Ectodermal cell (in vitro differentiated cells): ENCODE measurements at regions not wholly inside any gene's neighbourhood (a gene's known extent, or its start where the extent isn't known, plus 50 kb on each side); places are given as distances from the start of the nearest gene placed in this dataset.
"Not testable (repeated sequence)": the region's sequence is repeated elsewhere in the genome, so short reads cannot be mapped to it uniquely, and the experiment has no call there.

Source experiments
- H3K27ac ChIP-seq: 2 replicates; pipeline ENCODE4 v1.7.0; 2013; ENCODE audit warnings: mild to moderate bottlenecking, low read depth, low read length; ENCODE audit not compliant: insufficient read depth, poor library complexity, severe bottlenecking
- H3K27me3 ChIP-seq: 2 replicates; pipeline ENCODE4 v1.7.0; 2013; ENCODE audit warnings: mild to moderate bottlenecking, low read length; ENCODE audit not compliant: insufficient read depth, control insufficient read depth, poor library complexity, severe bottlenecking
- H3K36me3 ChIP-seq: one replicate; pipeline ENCODE4 v1.7.0; 2013; ENCODE audit warnings: low read length; ENCODE audit not compliant: control insufficient read depth, insufficient read depth
- H3K4me1 ChIP-seq: one replicate; pipeline ENCODE4 v1.7.0; 2013; ENCODE audit warnings: low read length; ENCODE audit not compliant: control insufficient read depth, insufficient read depth
- H3K4me3 ChIP-seq: 2 replicates; pipeline ENCODE4 v1.7.0; 2013; ENCODE audit warnings: low read depth, low read length, control low read depth; ENCODE audit not compliant: insufficient read depth
- H3K9me3 ChIP-seq: 2 replicates; pipeline ENCODE4 v1.7.0; 2013; ENCODE audit warnings: mild to moderate bottlenecking, low read length, moderate library complexity; ENCODE audit not compliant: control insufficient read depth
- WGBS, 2 experiments: methylation state at CpG; one replicate each; pipeline ENCODE4 v1.1.7; 2013; ENCODE audit warnings: missing lambda C conversion rate in 2 of 2; 5-methylcytosine and 5-hydroxymethylcytosine counted together

DNA sequence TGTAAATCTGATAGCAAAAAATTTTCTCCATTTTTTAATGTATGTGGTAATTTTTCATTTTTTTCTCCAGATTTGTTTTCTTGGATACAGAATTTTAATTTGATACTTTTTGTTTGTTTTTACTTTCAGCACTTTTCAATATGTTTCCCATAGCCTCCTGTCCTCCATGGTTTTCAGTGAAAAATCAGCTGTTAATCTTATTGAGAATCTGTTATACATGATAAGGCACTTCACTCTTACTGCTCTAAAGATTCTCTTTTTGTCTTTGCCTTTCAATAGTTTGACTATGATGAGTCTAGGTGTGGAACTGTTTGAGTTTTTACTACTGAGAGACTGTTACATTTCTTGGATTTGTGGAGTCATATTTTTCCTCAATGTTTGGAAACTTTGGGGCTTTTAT is 455.7 kb upstream of the NUDT12 start:
- Histone ChIP-seq H3K27me3 (no peaks in the 10 kb centered on the region), H3K4me1 (no peaks in the 10 kb centered on the region), H3K9me3 (no peaks in the 10 kb centered on the region), H3K27ac (no peak overlapping the region), H3K36me3 (no peaks in the 10 kb centered on the region), H3K4me3 (no peak overlapping the region)

DNA sequence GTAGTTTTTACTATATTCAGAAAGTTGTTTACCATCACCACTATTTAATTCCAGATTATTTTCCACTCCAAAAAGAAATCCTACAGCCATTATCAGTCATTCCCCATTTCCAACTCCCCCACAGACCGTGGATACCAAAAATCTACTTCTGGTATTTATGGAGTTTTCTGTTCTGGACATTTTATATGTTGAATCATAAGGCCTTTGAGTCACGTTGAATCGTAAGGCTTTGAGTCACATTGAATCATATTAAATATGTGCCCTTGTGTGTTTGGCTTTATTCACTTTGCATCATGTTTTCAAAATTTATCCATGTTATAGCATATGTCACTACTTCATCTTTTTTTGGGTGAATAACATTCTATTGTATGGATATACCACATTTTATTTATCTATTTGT is 454.1 kb upstream of the NUDT12 start:
- Histone ChIP-seq H3K27me3 (no peaks in the 10 kb centered on the region), H3K4me3 (no peak overlapping the region), H3K27ac (no peak overlapping the region), H3K9me3 (no peaks in the 10 kb centered on the region), H3K36me3 (no peaks in the 10 kb centered on the region), H3K4me1 (no peaks in the 10 kb centered on the region)
- 94% methylated on average over 3 of the region's 3 CpGs; no CpG with 5 or more reads in 1 of the 2 experiments for WGBS, 2 experiments

- WGBS, 2 experiments: 86 to 90% methylated on average over 2 of the region's 2 CpGs
- Histone ChIP-seq H3K27ac (no peak overlapping the region), H3K36me3 (no peaks in the 10 kb centered on the region), H3K9me3 (no peaks in the 10 kb centered on the region), H3K27me3 (no peaks in the 10 kb centered on the region), H3K4me3 (no peak overlapping the region), H3K4me1 (no peaks in the 10 kb centered on the region)
Observed at GRCh38 chr5:104015765-104016164, 453.2 kb upstream of the NUDT12 start.

DNA sequence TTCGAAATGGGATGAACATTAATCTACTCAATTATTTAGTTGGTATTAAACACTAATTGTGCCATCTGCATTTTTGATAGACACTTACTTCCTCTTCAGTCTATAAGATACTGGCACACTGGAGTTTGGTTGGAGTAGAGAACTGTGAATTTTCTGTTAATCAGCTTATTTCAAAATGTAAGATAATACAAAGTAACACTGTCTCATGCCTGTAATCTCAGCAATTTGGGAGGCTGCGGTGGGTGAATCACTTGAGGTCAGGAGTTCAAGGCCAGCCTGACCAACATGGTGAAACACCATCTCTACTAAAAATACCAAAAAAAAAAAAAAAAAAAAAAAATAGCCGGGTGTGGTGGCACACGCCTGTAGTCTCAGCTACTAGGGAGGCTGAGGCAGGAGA is 440.2 kb upstream of the NUDT12 start:
- not testable (repeated sequence) for H3K4me1 ChIP-seq, H3K4me3 ChIP-seq, H3K27me3 ChIP-seq, H3K27ac ChIP-seq, H3K9me3 ChIP-seq, H3K36me3 ChIP-seq
- WGBS, 2 experiments: 92% methylated on average over 1 to 3 of the region's 4 CpGs

GRCh38 chr5:104001136-104001535 is 438.5 kb upstream of the NUDT12 start:
- Histone ChIP-seq H3K9me3 (no peaks in the 10 kb centered on the region), H3K36me3 (no peaks in the 10 kb centered on the region), H3K27me3 (no peaks in the 10 kb centered on the region), H3K4me3 (no peak overlapping the region), H3K27ac (no peak overlapping the region), H3K4me1 (no peaks in the 10 kb centered on the region)
- WGBS, 2 experiments: 91 to 100% methylated on average over 1 of the region's 2 CpGs

- no CpG with 5 or more reads among the region's 1 CpG for WGBS, 2 experiments
- H3K36me3 ChIP-seq: no peaks in the 10 kb centered on the region
- H3K4me3 ChIP-seq: no peak overlapping the region
- no peaks in the 10 kb centered on the region for H3K9me3 ChIP-seq
- no peaks in the 10 kb centered on the region for H3K27me3 ChIP-seq
- H3K4me1 ChIP-seq: no peaks in the 10 kb centered on the region
- H3K27ac ChIP-seq: no peak overlapping the region
Observed at GRCh38 chr5:103993031-103993430, 430.4 kb upstream of the NUDT12 start.

DNA sequence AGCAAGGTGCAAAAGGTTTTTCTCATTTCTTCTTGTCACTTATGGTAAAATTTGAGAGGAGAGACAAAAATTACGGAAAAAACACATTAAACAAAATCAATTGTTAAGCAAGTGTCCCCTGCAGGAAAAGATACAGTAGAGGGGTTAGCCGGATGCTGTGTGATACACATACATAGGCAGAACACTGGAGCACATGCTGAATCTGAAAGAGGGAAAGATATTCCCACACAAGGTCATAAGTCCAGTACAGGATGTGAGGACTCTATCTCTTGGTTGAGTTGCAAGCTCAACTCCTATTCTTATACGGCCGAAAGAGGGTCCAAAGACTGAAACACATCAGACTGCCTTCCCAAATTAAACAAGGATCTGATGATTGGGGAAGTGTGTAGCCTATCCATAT is 427.5 kb upstream of the NUDT12 start:
- H3K36me3 ChIP-seq: no peaks in the 10 kb centered on the region
- H3K27me3 ChIP-seq: no peaks in the 10 kb centered on the region
- H3K4me3 ChIP-seq: no peak overlapping the region
- H3K27ac ChIP-seq: no peak overlapping the region
- no peaks in the 10 kb centered on the region for H3K4me1 ChIP-seq
- WGBS, 2 experiments: 99 to 100% methylated on average over 3 to 4 of the region's 4 CpGs
- no peaks in the 10 kb centered on the region for H3K9me3 ChIP-seq

DNA sequence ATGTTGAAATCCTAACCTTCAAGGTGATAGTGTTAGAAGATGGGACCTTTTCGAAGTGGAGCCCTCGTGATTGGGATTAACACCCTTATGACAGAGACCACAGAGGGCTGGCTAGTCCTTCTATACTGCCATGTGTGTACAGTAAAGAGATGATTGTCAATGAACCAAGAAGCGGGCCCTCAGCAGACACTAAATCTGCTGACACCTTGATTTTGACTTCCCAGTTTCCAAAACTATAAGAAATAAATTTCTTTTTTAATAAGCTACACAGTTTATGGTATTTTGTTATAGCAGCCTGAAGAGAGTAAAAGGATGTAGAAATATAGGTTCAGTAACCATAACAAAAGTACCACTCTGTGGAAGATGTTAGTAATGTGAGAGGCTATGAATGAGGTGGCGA is 419.0 kb upstream of the NUDT12 start:
- Histone ChIP-seq H3K4me1 (no peaks in the 10 kb centered on the region), H3K27ac (no peak overlapping the region), H3K36me3 (no peaks in the 10 kb centered on the region), H3K9me3 (no peaks in the 10 kb centered on the region), H3K4me3 (no peak overlapping the region), H3K27me3 (no peaks in the 10 kb centered on the region)
- WGBS, 2 experiments: 93 to 94% methylated on average over 4 of the region's 4 CpGs

DNA sequence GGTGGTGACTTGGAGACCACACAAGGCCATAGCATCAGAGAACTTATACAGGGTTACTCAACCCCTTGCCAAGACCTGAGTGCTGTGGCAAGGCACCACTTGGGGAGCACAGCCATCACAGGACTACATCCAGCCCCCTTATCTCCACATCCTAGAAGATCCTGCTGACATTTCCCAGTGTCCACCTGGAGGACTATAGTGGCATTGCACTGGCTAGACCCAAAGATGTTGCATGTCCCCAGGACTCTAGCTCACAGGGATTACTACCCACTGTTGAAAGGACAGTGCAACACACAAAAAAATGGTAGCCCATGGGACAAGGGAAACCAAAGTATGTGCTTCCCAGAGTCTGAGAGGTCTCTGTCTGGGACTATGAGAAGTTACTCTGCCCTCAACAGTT is 411.1 kb upstream of the NUDT12 start:
- Histone ChIP-seq H3K4me1 (no peaks in the 10 kb centered on the region), H3K36me3 (no peaks in the 10 kb centered on the region), H3K4me3 (no peak overlapping the region), H3K9me3 (no peaks in the 10 kb centered on the region), H3K27ac (no peak overlapping the region), H3K27me3 (no peaks in the 10 kb centered on the region)

DNA sequence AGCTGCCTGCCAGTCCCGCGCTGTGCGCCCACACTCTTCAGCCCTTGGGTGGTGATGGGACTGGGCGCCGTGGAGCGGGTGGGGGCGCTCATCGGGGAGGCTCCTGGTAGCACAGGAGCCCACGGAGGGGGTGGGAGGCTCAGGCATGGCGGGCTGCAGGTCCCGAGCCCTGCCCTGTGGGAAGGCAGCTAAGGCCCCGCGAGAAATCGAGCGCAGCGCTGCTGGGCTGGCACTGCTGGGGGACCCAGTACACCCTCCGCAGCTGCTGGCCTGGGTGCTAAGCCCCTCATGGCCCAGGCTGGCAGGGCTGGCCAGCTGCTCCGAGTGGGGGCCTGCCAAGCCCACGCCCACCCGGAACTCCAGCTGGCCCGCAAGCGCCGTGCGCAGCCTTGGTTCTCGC is 403.7 kb upstream of the NUDT12 start:
- H3K9me3 ChIP-seq: not testable (repeated sequence)

GRCh38 chr5:103962023-103962422 is 399.4 kb upstream of the NUDT12 start:
- H3K4me1 ChIP-seq: no peaks in the 10 kb centered on the region
- H3K9me3 ChIP-seq: peaks cover 2% of the 10 kb centered on the region
- no peak overlapping the region for H3K4me3 ChIP-seq
- no peaks in the 10 kb centered on the region for H3K27me3 ChIP-seq
- H3K27ac ChIP-seq: no peak overlapping the region
- no peaks in the 10 kb centered on the region for H3K36me3 ChIP-seq
- 96 to 100% methylated on average over 1 of the region's 1 CpG for WGBS, 2 experiments

More for the DNA sequence above, 403.7 kb upstream of the NUDT12 start:
- H3K27me3 ChIP-seq, H3K4me1 ChIP-seq, H3K4me3 ChIP-seq, H3K36me3 ChIP-seq, H3K27ac ChIP-seq: not testable (repeated sequence)
- WGBS, 2 experiments: 96 to 97% methylated on average over 25 of the region's 25 CpGs
